ENCODE measurements at regions not wholly inside any gene's neighbourhood (a gene's known extent, or its start where the extent isn't known, plus 50 kb on each side); places are given as distances from the start of the nearest gene placed in this dataset.

- Histone ChIP-seq H3K4me1 (no peaks in the 10 kb centered on the region), H3K27ac (no peak overlapping the region), H3K36me3 (no peaks in the 10 kb centered on the region), H3K9me3 (no peaks in the 10 kb centered on the region), H3K27me3 (no peaks in the 10 kb centered on the region), H3K4me3 (no peak overlapping the region)
- ATAC-seq: no peak
- in situ Hi-C loops (cut with MboI; ENCODE audit: low sequenced_read_pairs in 4 of 4): no loop called here
- no peak for TF ChIP-seq CTCF (IDR thresholded peaks at IDR 0.05 in 4 of 5, conservative IDR thresholded peaks at IDR 0.05 in 1 of 5)
- TF ChIP-seq POLR2A (IDR thresholded peaks at IDR 0.05): no peak
- DNase-seq: no peak
- intact Hi-C loops (cut with DNase I; ENCODE audit: low total_unique reads): no loop called here
Measured at GRCh38 chr2:6372317-6372901, 493.3 kb downstream of the CMPK2 start.

GRCh38 chr2:6381326-6381725 is 484.4 kb downstream of the CMPK2 start:
- no peak for DNase-seq
- Histone ChIP-seq H3K36me3 (no peaks in the 10 kb centered on the region), H3K4me3 (no peak overlapping the region), H3K4me1 (no peaks in the 10 kb centered on the region), H3K27ac (no peak overlapping the region), H3K27me3 (no peaks in the 10 kb centered on the region), H3K9me3 (no peaks in the 10 kb centered on the region)
- intact Hi-C loops (cut with DNase I; ENCODE audit: low total_unique reads) (no loop called here), in situ Hi-C loops (cut with MboI; ENCODE audit: low sequenced_read_pairs in 4 of 4) (no loop called here)
- no peak for ATAC-seq
- no peak for TF ChIP-seq POLR2A (IDR thresholded peaks at IDR 0.05)
- TF ChIP-seq CTCF (IDR thresholded peaks at IDR 0.05 in 4 of 5, conservative IDR thresholded peaks at IDR 0.05 in 1 of 5): no peak

- DNase-seq (no peak), ATAC-seq (no peak)
- Histone ChIP-seq H3K27me3 (no peaks in the 10 kb centered on the region), H3K36me3 (no peaks in the 10 kb centered on the region), H3K4me3 (no peak overlapping the region), H3K27ac (no peak overlapping the region), H3K9me3 (no peaks in the 10 kb centered on the region), H3K4me1 (no peaks in the 10 kb centered on the region)
- in situ Hi-C loops (cut with MboI; ENCODE audit: low sequenced_read_pairs in 4 of 4): no loop called here
- intact Hi-C loops (cut with DNase I; ENCODE audit: low total_unique reads): no loop called here
- no peak for TF ChIP-seq CTCF (IDR thresholded peaks at IDR 0.05 in 4 of 5, conservative IDR thresholded peaks at IDR 0.05 in 1 of 5)
Measured at GRCh38 chr2:6384341-6384740, 481.4 kb downstream of the CMPK2 start.

- Histone ChIP-seq H3K36me3 (no peaks in the 10 kb centered on the region), H3K4me3 (no peak overlapping the region), H3K27me3 (no peaks in the 10 kb centered on the region), H3K4me1 (no peaks in the 10 kb centered on the region), H3K27ac (no peak overlapping the region), H3K9me3 (no peaks in the 10 kb centered on the region)
- ATAC-seq (no peak), DNase-seq (no peak)
- no peak for TF ChIP-seq POLR2A (IDR thresholded peaks at IDR 0.05)
- TF ChIP-seq CTCF (IDR thresholded peaks at IDR 0.05 in 4 of 5, conservative IDR thresholded peaks at IDR 0.05 in 1 of 5): no peak
- intact Hi-C loops (cut with DNase I; ENCODE audit: low total_unique reads): no loop called here
- in situ Hi-C loops (cut with MboI; ENCODE audit: low sequenced_read_pairs in 4 of 4): no loop called here
Measured at GRCh38 chr2:6392354-6392753, 473.4 kb downstream of the CMPK2 start.

- intact Hi-C loops (cut with DNase I; ENCODE audit: low total_unique reads): no loop called here
- Histone ChIP-seq H3K9me3 (no peaks in the 10 kb centered on the region), H3K4me1 (no peaks in the 10 kb centered on the region), H3K27me3 (no peaks in the 10 kb centered on the region), H3K27ac (no peak overlapping the region), H3K36me3 (no peaks in the 10 kb centered on the region), H3K4me3 (no peak overlapping the region)
- TF ChIP-seq CTCF (IDR thresholded peaks at IDR 0.05 in 4 of 5, conservative IDR thresholded peaks at IDR 0.05 in 1 of 5) (no peak), POLR2A (IDR thresholded peaks at IDR 0.05) (no peak)
- in situ Hi-C loops (cut with MboI; ENCODE audit: low sequenced_read_pairs in 4 of 4): no loop called here
- no peak for ATAC-seq
- DNase-seq: no peak
Measured at GRCh38 chr2:6392966-6393365, 472.7 kb downstream of the CMPK2 start.

Data from gastrocnemius medialis (tissue), 4 donors.